HG03064 (cell line): ENCODE measurements at regions not wholly inside any gene's neighbourhood (a gene's known extent, or its start where the extent isn't known, plus 50 kb on each side); places are given as distances from the start of the nearest gene placed in this dataset.
"Not testable (repeated sequence)": the region's sequence is repeated elsewhere in the genome, so short reads cannot be mapped to it uniquely, and the experiment has no call there.

Experiments
- ATAC-seq: cut with Tn5 transposase; IDR thresholded peaks from one replicate; pipeline ENCODE4 v1.9.1; 2021; ENCODE audit warnings: low read depth; ENCODE audit not compliant: unreplicated experiment

DNA sequence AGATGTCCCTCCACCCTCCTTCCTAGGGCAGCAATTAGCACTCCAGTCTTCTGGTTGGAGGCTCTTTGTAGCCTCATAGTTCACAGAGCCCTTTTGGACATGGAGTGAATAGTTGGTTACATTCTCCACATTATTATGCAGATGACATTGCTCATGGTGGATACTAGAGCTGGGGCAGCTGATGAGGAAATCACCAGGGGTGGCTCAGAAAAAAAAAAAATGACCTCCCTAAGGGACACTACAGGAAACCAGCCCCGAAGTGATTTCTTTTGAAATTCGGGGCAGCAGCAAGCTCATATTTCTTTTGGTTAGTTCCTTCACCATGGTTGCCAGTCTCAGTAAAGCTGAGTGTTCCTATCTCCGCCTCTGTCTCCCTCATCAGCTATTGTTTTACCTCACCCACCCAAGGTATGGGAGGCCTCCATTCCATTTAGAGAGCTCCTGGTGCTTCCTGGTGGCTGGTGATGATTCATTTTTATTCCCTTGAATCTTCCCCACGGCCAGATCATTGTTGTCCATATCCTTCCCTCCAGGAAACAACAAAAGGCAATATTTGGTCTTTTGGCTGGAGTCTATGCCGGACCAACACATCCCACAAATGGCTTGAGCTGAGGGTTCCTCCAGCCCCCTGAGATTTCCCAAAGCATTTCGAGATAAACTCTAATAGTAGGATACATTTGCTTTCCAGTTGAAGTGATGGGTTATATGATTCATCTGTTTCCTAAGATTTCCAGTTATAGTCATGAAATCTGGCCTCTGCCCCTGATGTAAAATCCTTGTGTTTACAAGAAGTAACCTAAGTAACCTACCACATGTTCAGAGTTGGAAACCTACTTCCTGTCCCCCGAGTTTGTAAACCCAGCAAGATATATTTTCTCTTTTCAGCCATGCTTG, 56.2 kb upstream of the NID2 start:
- no peak for ATAC-seq

- ATAC-seq = not testable (repeated sequence)
Measured at GRCh38 chr14:52122163-52122562, 53.3 kb upstream of the NID2 start.

DNA sequence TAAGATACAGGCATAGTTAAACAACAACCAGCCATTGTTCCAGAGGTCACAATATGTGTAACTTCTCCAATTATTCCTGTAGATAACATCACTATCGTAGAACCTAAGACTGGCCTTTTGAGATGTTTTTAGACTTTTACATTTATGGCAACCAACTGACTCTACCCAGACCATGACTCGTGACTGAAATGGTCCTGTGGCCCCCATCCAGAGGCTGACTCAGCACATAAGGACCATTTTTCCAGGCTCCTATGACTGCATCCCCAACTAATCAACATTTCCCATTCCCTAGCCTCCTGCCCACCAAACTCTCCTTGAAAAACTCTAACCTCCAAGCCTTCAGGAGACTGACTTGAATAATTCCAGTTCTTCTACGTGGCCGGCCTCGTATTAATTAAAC, 52.6 kb upstream of the NID2 start:
- ATAC-seq = no peak

- ATAC-seq = no peak
Measured at GRCh38 chr14:52119030-52119429, 50.2 kb upstream of the NID2 start.
